ENCODE measurements at regions not wholly inside any gene's neighbourhood (a gene's known extent, or its start where the extent isn't known, plus 50 kb on each side); places are given as distances from the start of the nearest gene placed in this dataset.
"Not testable (repeated sequence)": the region's sequence is repeated elsewhere in the genome, so short reads cannot be mapped to it uniquely, and the experiment has no call there.

DNA sequence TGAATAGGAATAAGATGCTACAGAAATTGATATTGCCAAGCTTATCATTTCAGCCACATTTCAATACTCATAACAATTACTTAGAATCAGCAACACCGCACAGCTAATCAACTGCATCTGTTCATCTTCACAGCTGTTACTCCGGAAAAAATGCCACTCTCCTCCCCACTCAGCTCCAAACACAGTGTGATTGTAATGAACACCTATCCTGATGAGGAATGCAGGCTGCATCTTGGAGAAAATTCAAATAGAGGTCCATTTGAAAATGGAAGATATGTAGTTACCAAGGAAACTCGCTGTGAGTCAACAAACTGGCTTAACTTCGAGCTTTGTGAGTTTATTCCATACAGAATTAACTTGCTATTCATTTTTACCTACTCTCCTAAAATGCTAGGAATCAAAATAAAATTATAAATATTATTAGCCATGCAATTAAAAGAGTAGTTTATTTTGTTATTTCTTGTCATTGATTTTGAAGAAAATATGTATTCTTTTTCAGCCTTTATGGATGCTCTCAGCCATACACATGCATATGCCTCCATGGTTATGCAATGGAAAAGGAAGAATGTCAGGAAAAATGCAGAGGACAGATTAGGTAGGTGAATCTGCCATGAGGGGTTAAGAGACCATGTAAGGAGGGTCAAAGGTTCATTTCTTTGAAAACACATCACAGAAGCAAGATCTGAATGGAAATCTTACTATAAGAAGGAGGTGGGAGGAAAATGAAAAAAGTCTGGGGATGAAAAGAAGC lies 267.2 kb downstream of the POM121L12 start:
- Histone ChIP-seq H3K36me3 (replicated peaks; ENCODE audit: control insufficient read depth, insufficient read depth, low read length) (no peaks in the 10 kb centered on the region), H3K4me3 (ENCODE audit: insufficient read depth, low read depth, low read length) (no peak overlapping the region), H3K27me3 (ENCODE audit: control insufficient read depth, insufficient read depth, low read length) (no peaks in the 10 kb centered on the region)
- DNase-seq: no peak

- Histone ChIP-seq H3K4me3 (ENCODE audit: insufficient read depth, low read depth, low read length) (no peak overlapping the region), H3K36me3 (replicated peaks; ENCODE audit: control insufficient read depth, insufficient read depth, low read length) (no peaks in the 10 kb centered on the region), H3K27me3 (ENCODE audit: control insufficient read depth, insufficient read depth, low read length) (no peaks in the 10 kb centered on the region)
- no peak for DNase-seq
These were observed 268.3 kb downstream of the POM121L12 start for GRCh38 chr7:53303781-53304180.

DNA sequence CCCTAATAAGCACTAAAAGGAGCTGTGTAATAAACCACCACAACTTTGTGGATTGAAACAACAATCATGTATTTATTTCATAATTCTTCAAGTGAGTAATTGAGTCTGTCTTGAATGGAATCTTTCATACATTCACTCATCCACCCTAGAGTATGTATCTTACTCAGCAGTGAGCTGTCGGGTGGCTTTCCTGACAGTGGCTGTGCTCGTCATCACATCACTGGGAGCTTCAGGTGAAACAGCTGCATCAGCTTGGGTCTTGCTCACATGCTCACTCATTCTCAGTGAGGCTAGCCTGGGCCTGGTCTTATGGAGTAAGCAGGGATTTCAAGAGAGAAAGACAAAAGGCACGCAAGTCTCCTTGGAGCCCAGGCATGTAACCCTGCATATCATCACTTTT lies 271.4 kb downstream of the POM121L12 start:
- no peak for DNase-seq
- H3K36me3 ChIP-seq (replicated peaks; ENCODE audit: control insufficient read depth, insufficient read depth, low read length): no peaks in the 10 kb centered on the region
- no peak overlapping the region for H3K4me3 ChIP-seq (ENCODE audit: insufficient read depth, low read depth, low read length)
- no peaks in the 10 kb centered on the region for H3K27me3 ChIP-seq (ENCODE audit: control insufficient read depth, insufficient read depth, low read length)

GRCh38 chr7:53311205-53311604 lies 275.8 kb downstream of the POM121L12 start:
- Histone ChIP-seq H3K36me3 (replicated peaks; ENCODE audit: control insufficient read depth, insufficient read depth, low read length) (no peaks in the 10 kb centered on the region), H3K4me3 (ENCODE audit: insufficient read depth, low read depth, low read length) (no peak overlapping the region), H3K27me3 (ENCODE audit: control insufficient read depth, insufficient read depth, low read length) (no peaks in the 10 kb centered on the region)
- no peak for DNase-seq

DNA sequence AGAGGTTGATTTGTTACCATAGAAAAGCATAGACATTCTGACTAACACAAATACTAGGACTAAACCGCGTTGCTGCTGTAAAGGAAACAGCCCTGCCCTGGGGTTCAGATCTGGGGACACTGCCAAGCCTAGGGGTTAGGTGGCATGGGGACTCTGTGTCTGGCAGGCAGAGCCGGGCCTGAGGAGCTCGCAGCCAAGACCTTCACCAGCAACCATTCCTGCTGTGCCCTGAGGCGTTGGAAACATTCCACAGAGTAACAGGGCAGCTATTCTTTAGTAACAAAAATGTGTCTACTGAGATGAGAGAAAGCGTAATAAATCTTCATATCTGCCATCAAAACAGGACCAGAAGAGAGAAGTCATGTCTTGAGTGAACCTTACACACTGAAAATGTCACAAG lies 280.5 kb downstream of the POM121L12 start:
- no peak overlapping the region for H3K4me3 ChIP-seq (ENCODE audit: insufficient read depth, low read depth, low read length)
- no peaks in the 10 kb centered on the region for H3K36me3 ChIP-seq (replicated peaks; ENCODE audit: control insufficient read depth, insufficient read depth, low read length)
- no peaks in the 10 kb centered on the region for H3K27me3 ChIP-seq (ENCODE audit: control insufficient read depth, insufficient read depth, low read length)
- no peak for DNase-seq

GRCh38 chr7:53318566-53318965 lies 283.1 kb downstream of the POM121L12 start:
- Histone ChIP-seq H3K27me3 (ENCODE audit: control insufficient read depth, insufficient read depth, low read length) (no peaks in the 10 kb centered on the region), H3K4me3 (ENCODE audit: insufficient read depth, low read depth, low read length) (no peak overlapping the region), H3K36me3 (replicated peaks; ENCODE audit: control insufficient read depth, insufficient read depth, low read length) (no peaks in the 10 kb centered on the region)
- DNase-seq: no peak

GRCh38 chr7:53325061-53325460 lies 289.6 kb downstream of the POM121L12 start:
- DNase-seq: no peak

GRCh38 chr7:53326634-53327033 lies 291.2 kb downstream of the POM121L12 start:
- no peak overlapping the region for H3K4me3 ChIP-seq (ENCODE audit: insufficient read depth, low read depth, low read length)
- H3K27me3 ChIP-seq (ENCODE audit: control insufficient read depth, insufficient read depth, low read length): no peaks in the 10 kb centered on the region
- H3K36me3 ChIP-seq (replicated peaks; ENCODE audit: control insufficient read depth, insufficient read depth, low read length): no peaks in the 10 kb centered on the region
- DNase-seq: peak; percentile 38

More at GRCh38 chr7:53325061-53325460, 289.6 kb downstream of the POM121L12 start:
- Histone ChIP-seq H3K36me3 (replicated peaks; ENCODE audit: control insufficient read depth, insufficient read depth, low read length) (no peaks in the 10 kb centered on the region), H3K27me3 (ENCODE audit: control insufficient read depth, insufficient read depth, low read length) (no peaks in the 10 kb centered on the region), H3K4me3 (ENCODE audit: insufficient read depth, low read depth, low read length) (no peak overlapping the region)

DNA sequence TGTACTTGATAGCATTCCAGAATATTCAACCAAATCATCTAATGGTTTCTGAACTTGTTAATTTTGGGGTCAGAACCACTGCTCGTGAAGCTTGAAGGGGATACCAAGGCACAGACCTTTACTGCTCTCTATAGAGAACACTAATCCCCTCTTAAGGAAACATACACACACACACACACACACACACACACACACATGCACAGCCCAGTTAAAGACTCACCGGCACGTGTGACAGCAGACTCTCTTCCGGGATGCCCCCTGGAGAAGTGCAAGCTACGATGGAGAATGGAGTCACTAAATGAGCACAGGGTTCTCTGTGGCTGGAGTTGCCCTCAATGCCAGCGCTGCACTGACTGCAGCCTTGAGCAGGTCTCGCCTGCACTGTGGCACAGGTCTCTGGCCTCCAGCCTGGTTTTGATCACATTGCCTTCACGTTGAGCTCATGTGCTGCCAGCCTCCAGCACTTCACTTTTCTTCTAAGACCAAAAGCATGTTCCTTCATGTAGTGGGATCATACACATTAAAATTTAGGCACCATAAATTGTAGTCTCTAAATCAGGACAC lies 300.8 kb downstream of the POM121L12 start:
- H3K4me3 ChIP-seq (ENCODE audit: insufficient read depth, low read depth, low read length): no peak overlapping the region
- no peak for DNase-seq
- H3K36me3 ChIP-seq (replicated peaks; ENCODE audit: control insufficient read depth, insufficient read depth, low read length): no peaks in the 10 kb centered on the region
- H3K27me3 ChIP-seq (ENCODE audit: control insufficient read depth, insufficient read depth, low read length): no peaks in the 10 kb centered on the region

- no peaks in the 10 kb centered on the region for H3K27me3 ChIP-seq (ENCODE audit: control insufficient read depth, insufficient read depth, low read length)
- H3K4me3 ChIP-seq (ENCODE audit: insufficient read depth, low read depth, low read length): no peak overlapping the region
- no peak for DNase-seq
- no peaks in the 10 kb centered on the region for H3K36me3 ChIP-seq (replicated peaks; ENCODE audit: control insufficient read depth, insufficient read depth, low read length)
These were observed 304.8 kb downstream of the POM121L12 start for GRCh38 chr7:53340220-53340619.

DNA sequence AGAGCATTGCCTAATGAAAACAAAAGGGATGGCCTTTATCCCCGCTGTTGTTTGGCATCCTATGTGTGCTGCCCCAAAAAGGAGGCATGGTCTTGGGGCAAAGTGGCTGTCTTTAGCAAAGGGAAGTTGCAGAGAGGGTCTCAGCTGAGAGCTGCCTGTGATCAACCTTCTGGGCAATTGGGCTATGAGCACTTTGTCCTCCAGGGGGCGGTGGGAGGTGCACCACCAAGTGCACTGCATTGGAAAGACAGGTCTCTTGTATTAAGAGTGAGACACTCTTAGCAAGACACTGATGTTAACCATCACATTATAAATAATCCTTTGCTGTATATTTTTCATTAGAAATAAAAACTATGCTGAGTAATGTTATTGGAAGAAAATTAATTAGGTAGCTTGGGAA lies 314.8 kb downstream of the POM121L12 start:
- peak; percentile 24 for DNase-seq
- Histone ChIP-seq H3K36me3 (replicated peaks; ENCODE audit: control insufficient read depth, insufficient read depth, low read length) (no peaks in the 10 kb centered on the region), H3K27me3 (ENCODE audit: control insufficient read depth, insufficient read depth, low read length) (no peaks in the 10 kb centered on the region), H3K4me3 (ENCODE audit: insufficient read depth, low read depth, low read length) (no peak overlapping the region)

DNA sequence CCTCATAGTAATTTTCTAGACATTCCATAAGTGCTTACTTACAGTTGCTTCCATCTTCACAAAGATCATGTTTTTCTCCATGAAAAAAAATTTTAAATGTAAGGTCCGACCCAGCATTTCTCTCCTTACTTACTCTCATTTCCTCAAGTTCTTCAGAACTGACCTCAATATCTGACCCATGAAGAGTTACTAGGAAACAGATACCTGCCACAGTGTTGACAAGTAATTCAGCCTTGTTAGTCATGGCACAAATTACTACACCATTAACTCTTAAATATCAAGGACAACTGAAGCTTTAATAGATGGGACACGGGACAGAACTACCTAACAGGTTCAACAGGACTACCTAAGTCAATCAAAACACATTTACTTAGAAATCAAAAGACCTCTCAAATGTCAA lies 316.2 kb downstream of the POM121L12 start:
- Histone ChIP-seq H3K27me3 (ENCODE audit: control insufficient read depth, insufficient read depth, low read length) (no peaks in the 10 kb centered on the region), H3K4me3 (ENCODE audit: insufficient read depth, low read depth, low read length) (no peak overlapping the region), H3K36me3 (replicated peaks; ENCODE audit: control insufficient read depth, insufficient read depth, low read length) (no peaks in the 10 kb centered on the region)
- DNase-seq: no peak

DNA sequence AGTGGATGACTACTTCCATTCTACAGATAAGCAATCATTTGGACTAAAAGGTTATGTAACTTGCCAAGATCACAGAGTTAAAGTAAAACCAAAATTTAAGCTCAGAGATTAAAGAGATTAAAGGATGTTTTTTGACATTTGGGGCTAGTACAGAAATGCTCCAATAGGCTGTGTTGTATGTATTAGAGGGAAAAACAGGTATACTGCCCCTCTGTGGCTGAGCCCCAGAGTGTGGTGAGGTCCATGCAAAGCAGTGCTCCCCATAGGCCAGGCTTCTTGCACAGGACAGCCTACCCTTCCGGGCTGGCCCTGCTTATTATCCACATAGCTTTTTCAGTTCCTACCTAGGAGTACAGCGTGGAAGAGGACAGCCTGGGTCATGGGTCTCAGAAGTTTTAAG lies 322.8 kb downstream of the POM121L12 start:
- Histone ChIP-seq H3K36me3 (replicated peaks; ENCODE audit: control insufficient read depth, insufficient read depth, low read length) (no peaks in the 10 kb centered on the region), H3K4me3 (ENCODE audit: insufficient read depth, low read depth, low read length) (no peak overlapping the region), H3K27me3 (ENCODE audit: control insufficient read depth, insufficient read depth, low read length) (no peaks in the 10 kb centered on the region)
- DNase-seq: no peak

DNA sequence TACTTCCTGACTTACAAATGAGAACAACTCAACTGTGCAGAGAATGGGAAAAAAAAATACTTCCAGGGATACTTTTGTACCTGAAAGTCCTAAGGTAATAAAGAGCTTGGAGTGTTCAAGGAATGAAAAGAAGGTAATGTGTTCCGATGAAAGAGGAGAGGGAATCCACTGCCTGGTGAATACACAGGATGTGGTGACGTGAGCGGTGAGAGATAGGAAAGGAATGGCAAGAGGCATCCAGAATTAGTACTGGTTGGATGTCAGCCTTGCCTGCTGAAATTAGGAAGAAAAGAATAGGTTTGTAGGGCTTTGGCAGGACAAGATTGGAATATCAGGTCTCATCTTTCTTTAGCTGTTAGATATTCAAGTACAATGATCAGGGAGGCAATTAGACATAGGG lies 347.7 kb downstream of the POM121L12 start:
- Histone ChIP-seq H3K27me3 (ENCODE audit: control insufficient read depth, insufficient read depth, low read length) (no peaks in the 10 kb centered on the region), H3K4me3 (ENCODE audit: insufficient read depth, low read depth, low read length) (no peak overlapping the region), H3K36me3 (replicated peaks; ENCODE audit: control insufficient read depth, insufficient read depth, low read length) (no peaks in the 10 kb centered on the region)
- no peak for DNase-seq

DNA sequence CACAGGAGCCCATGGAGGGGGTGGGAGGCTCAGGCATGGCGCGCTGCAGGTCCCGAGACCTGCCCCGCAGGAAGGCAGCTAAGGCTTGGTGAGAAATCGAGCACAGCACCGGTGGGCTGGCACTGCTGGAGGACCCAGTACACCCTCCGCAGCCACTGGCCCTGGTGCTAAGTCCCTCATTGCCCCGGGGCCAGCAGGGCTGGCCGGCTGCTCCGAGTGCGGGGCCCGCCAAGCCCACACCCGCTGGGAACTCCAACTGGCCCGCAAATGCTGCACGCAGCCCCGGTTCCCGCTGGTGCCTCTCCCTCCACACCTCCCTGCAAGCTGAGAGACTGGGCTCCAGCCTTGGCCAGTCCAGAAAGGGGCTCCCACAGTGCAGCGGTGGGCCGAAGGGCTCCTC lies 349.8 kb downstream of the POM121L12 start:
- DNase-seq; H3K27me3 ChIP-seq (ENCODE audit: control insufficient read depth, insufficient read depth, low read length); H3K4me3 ChIP-seq (ENCODE audit: insufficient read depth, low read depth, low read length); H3K36me3 ChIP-seq (replicated peaks; ENCODE audit: control insufficient read depth, insufficient read depth, low read length): not testable (repeated sequence)
